H9 (cell line): ENCODE measurements at regions not wholly inside any gene's neighbourhood (a gene's known extent, or its start where the extent isn't known, plus 50 kb on each side); places are given as distances from the start of the nearest gene placed in this dataset.

ENCODE experiments used
- DNase-seq: peaks from one replicate; pipeline ENCODE4 v3.0.0-alpha.2; 2017
- H2AFZ ChIP-seq: one replicate; pipeline ENCODE4 v1.6.1; 2013; ENCODE audit warnings: mild to moderate bottlenecking, low read length, control low read depth, moderate library complexity
- H2AK5ac ChIP-seq: 2 replicates; pipeline ENCODE4 v1.6.1; 2013; ENCODE audit warnings: low read length, control low read depth, mixed read lengths; ENCODE audit not compliant: insufficient read length
- H2BK120ac ChIP-seq: one replicate; pipeline ENCODE4 v1.6.1; 2013; ENCODE audit warnings: low read depth, mild to moderate bottlenecking, low read length, control low read depth, inconsistent platforms; ENCODE audit not compliant: poor library complexity, severe bottlenecking
- H2BK12ac ChIP-seq: 2 replicates; pipeline ENCODE4 v1.6.1; 2013; ENCODE audit warnings: low read length, control low read depth, mixed read lengths, low read depth; ENCODE audit not compliant: insufficient read length
- H2BK15ac ChIP-seq: 2 replicates; pipeline ENCODE4 v1.6.1; 2013; ENCODE audit warnings: low read depth, low read length, control low read depth
- H2BK20ac ChIP-seq: one replicate; pipeline ENCODE4 v1.6.1; 2013; ENCODE audit warnings: low read depth, mild to moderate bottlenecking, low read length, control low read depth, inconsistent platforms; ENCODE audit not compliant: poor library complexity, severe bottlenecking
- H2BK5ac ChIP-seq: 2 replicates; pipeline ENCODE4 v1.6.1; 2013; ENCODE audit warnings: low read length, control low read depth, mixed read lengths; ENCODE audit not compliant: insufficient read length
- H3K14ac ChIP-seq: 2 replicates; pipeline ENCODE4 v1.6.1; 2013; ENCODE audit warnings: low read length, control low read depth; ENCODE audit not compliant: insufficient read depth
- H3K18ac ChIP-seq: 2 replicates; pipeline ENCODE4 v1.6.1; 2013; ENCODE audit warnings: low read depth, mild to moderate bottlenecking, mixed read lengths, low read length, control low read depth; ENCODE audit not compliant: insufficient read length
- H3K23ac ChIP-seq: 2 replicates; pipeline ENCODE4 v1.6.1; 2013; ENCODE audit warnings: low read length, control low read depth, mixed read lengths, low read depth; ENCODE audit not compliant: insufficient read length
- H3K23me2 ChIP-seq: 2 replicates; pipeline ENCODE4 v1.6.1; 2013; ENCODE audit warnings: low read depth, mild to moderate bottlenecking, mixed read lengths, low read length, control low read depth; ENCODE audit not compliant: insufficient read length, poor library complexity, severe bottlenecking
- H3K27ac ChIP-seq: 2 replicates; pipeline ENCODE4 v1.5.1; 2013; ENCODE audit warnings: low read length, control low read depth, mixed read lengths, low read depth; ENCODE audit not compliant: insufficient read length
- H3K27me3 ChIP-seq: 2 replicates; pipeline ENCODE4 v1.6.1; 2013; ENCODE audit warnings: low read length, control low read depth, inconsistent platforms; ENCODE audit not compliant: insufficient read depth
- H3K4ac ChIP-seq: 2 replicates; pipeline ENCODE4 v1.6.1; 2013; ENCODE audit warnings: low read depth, mild to moderate bottlenecking, control low read depth, inconsistent platforms, low read length, moderate library complexity
- H3K4me1 ChIP-seq: 2 replicates; pipeline ENCODE4 v1.6.1; 2013; ENCODE audit warnings: low read length, control low read depth, inconsistent platforms; ENCODE audit not compliant: insufficient read depth
- H3K4me2 ChIP-seq: 2 replicates; pipeline ENCODE4 v1.6.1; 2013; ENCODE audit warnings: low read length, control low read depth, mixed read lengths; ENCODE audit not compliant: insufficient read length, insufficient read depth
- H3K56ac ChIP-seq: 2 replicates; pipeline ENCODE4 v1.6.1; 2013; ENCODE audit warnings: low read depth, mild to moderate bottlenecking, mixed read lengths, low read length, control low read depth; ENCODE audit not compliant: insufficient read length
- H3K79me1 ChIP-seq: 2 replicates; pipeline ENCODE4 v1.6.1; 2013; ENCODE audit warnings: low read depth, mild to moderate bottlenecking, moderate library complexity, low read length, control low read depth, inconsistent platforms; ENCODE audit not compliant: insufficient read depth, poor library complexity, severe bottlenecking
- H3K79me2 ChIP-seq: 2 replicates; pipeline ENCODE4 v1.6.1; 2013; ENCODE audit warnings: low read length, control low read depth, inconsistent platforms; ENCODE audit not compliant: insufficient read depth
- H3K9ac ChIP-seq: 2 replicates; pipeline ENCODE4 v1.6.1; 2013; ENCODE audit warnings: low read length, control low read depth, mixed read lengths; ENCODE audit not compliant: insufficient read length; ENCODE audit errors: extremely low read depth
- H3K9me3 ChIP-seq: one replicate; pipeline ENCODE4 v1.6.1; 2013; ENCODE audit warnings: low read depth, low read length, inconsistent platforms; ENCODE audit not compliant: control insufficient read depth
- H3T11ph ChIP-seq: one replicate; pipeline ENCODE4 v1.6.1; 2013; ENCODE audit warnings: mild to moderate bottlenecking, low read length, control low read depth, inconsistent platforms
- H4K20me1 ChIP-seq: one replicate; pipeline ENCODE4 v1.6.1; 2013; ENCODE audit not compliant: control insufficient read depth, insufficient read length, insufficient read depth
- H4K5ac ChIP-seq: 2 replicates; pipeline ENCODE4 v1.6.1; 2013; ENCODE audit warnings: low read depth, mild to moderate bottlenecking, mixed read lengths, low read length, control low read depth; ENCODE audit not compliant: insufficient read length
- H4K8ac ChIP-seq: replicated peaks from 2 replicates; pipeline ENCODE4 v1.6.1; 2013; ENCODE audit warnings: low read length, control low read depth, mixed read lengths, low read depth; ENCODE audit not compliant: insufficient read length
- H4K91ac ChIP-seq: 2 replicates; pipeline ENCODE4 v1.6.1; 2013; ENCODE audit warnings: low read depth, mild to moderate bottlenecking, moderate library complexity, mixed read lengths, low read length, control low read depth; ENCODE audit not compliant: insufficient read length
- H3K27ac Mint-ChIP-seq, 3 experiments: 2 replicates in 2 of 3; 3 replicates in 1 of 3; pipeline ENCODE4 v1.8.0; 2020 to 2021; ENCODE audit warnings: mixed read lengths in 3 of 3, mild to moderate bottlenecking in 1 of 3, moderate library complexity in 1 of 3
- H3K27me3 Mint-ChIP-seq: 2 replicates; pipeline ENCODE4 v1.8.0; 2021; ENCODE audit warnings: low read depth, mild to moderate bottlenecking, moderate library complexity, mixed read lengths
- H3K36me3 Mint-ChIP-seq, 3 experiments: 2 replicates in 2 of 3; 3 replicates in 1 of 3; pipeline ENCODE4 v1.8.0; 2020 to 2021; ENCODE audit warnings: low read depth in 3 of 3, mixed read lengths in 3 of 3; ENCODE audit not compliant: insufficient read depth in 1 of 3
- H3K4me1 Mint-ChIP-seq, 2 experiments: 2 replicates each; pipeline ENCODE4 v1.8.0; 2020; ENCODE audit warnings: mixed read lengths in 2 of 2
- H3K4me3 Mint-ChIP-seq, 2 experiments: 2 replicates in 1 of 2; 3 replicates in 1 of 2; pipeline ENCODE4 v1.8.0; 2020 to 2021; ENCODE audit warnings: mild to moderate bottlenecking in 2 of 2, mixed read lengths in 2 of 2, moderate library complexity in 1 of 2
- H3K9me3 Mint-ChIP-seq, 2 experiments: 2 replicates in 1 of 2; 3 replicates in 1 of 2; pipeline ENCODE4 v1.8.0; 2020; ENCODE audit warnings: mild to moderate bottlenecking in 2 of 2, mixed read lengths in 2 of 2, moderate library complexity in 1 of 2
- CTCF ChIP-seq: fragments of 200-600 bp; sonication (generic); conservative IDR thresholded peaks from 3 replicates; pipeline ENCODE4 v1.8.0; 2021; ENCODE audit warnings: antibody characterized with exemption, mild to moderate bottlenecking
- WGBS: extraction: QIAGEN DNeasy Blood & Tissue Kit; methylation state at CpG from one replicate; pipeline ENCODE4 v1.1.7; 2013; ENCODE audit warnings: missing lambda C conversion rate, low lambda C conversion rate, mixed read lengths; ENCODE audit not compliant: insufficient read length; ENCODE audit errors: extremely low coverage; 5-methylcytosine and 5-hydroxymethylcytosine counted together

GRCh38 chr7:89943525-89944050 lies 210.7 kb upstream of the STEAP1 start:
- H4K20me1 ChIP-seq = no peaks in the 10 kb centered on the region

More at GRCh38 chr7:89943525-89944050, 210.7 kb upstream of the STEAP1 start:
- no peak overlapping the region for H2BK120ac ChIP-seq
- no peak overlapping the region for H3K4me3 Mint-ChIP-seq
- H3K27me3 ChIP-seq = no peaks in the 10 kb centered on the region
- H3K4me2 ChIP-seq = no peak overlapping the region
- H3K18ac ChIP-seq = no peak overlapping the region
- no peaks in the 10 kb centered on the region for H3K36me3 Mint-ChIP-seq
- H3K9me3 ChIP-seq = no peaks in the 10 kb centered on the region
- no peak overlapping the region for H4K91ac ChIP-seq
- H3K4ac ChIP-seq = no peak overlapping the region
- H3K4me1 Mint-ChIP-seq = no peaks in the 10 kb centered on the region
- H2BK15ac ChIP-seq = no peak overlapping the region
- H3K14ac ChIP-seq = no peak overlapping the region
- no peak overlapping the region for H4K5ac ChIP-seq
- H3K27ac ChIP-seq = no peak overlapping the region
- no peaks in the 10 kb centered on the region for H3K9me3 Mint-ChIP-seq
- H2AFZ ChIP-seq = no peak overlapping the region
- no CpG with 5 or more reads among the region's 3 CpGs for WGBS
- no peak overlapping the region for H3T11ph ChIP-seq
- DNase-seq = no peak
- H2BK5ac ChIP-seq = no peak overlapping the region
- H2BK20ac ChIP-seq = no peak overlapping the region
- H3K79me2 ChIP-seq = no peaks in the 10 kb centered on the region
- no peak overlapping the region for H2BK12ac ChIP-seq
- no peak overlapping the region for H3K23ac ChIP-seq
- TF ChIP-seq CTCF = no peak
- no peaks in the 10 kb centered on the region for H3K79me1 ChIP-seq
- no peak overlapping the region for H2AK5ac ChIP-seq
- no peak overlapping the region for H3K56ac ChIP-seq
- no peaks in the 10 kb centered on the region for H3K27me3 Mint-ChIP-seq
- H3K9ac ChIP-seq = no peak overlapping the region
- no peak overlapping the region for H4K8ac ChIP-seq
- no peaks in the 10 kb centered on the region for H3K4me1 ChIP-seq
- no peak overlapping the region for H3K27ac Mint-ChIP-seq
- H3K23me2 ChIP-seq = no peaks in the 10 kb centered on the region
